HG03354 (cell line): ENCODE measurements at regions not wholly inside any gene's neighbourhood (a gene's known extent, or its start where the extent isn't known, plus 50 kb on each side); places are given as distances from the start of the nearest gene placed in this dataset.
A peak's percentile ranks its signal among the peaks of the same experiment; 100 is the strongest.
"Not testable (repeated sequence)": the region's sequence is repeated elsewhere in the genome, so short reads cannot be mapped to it uniquely, and the experiment has no call there.

Experiments
- ATAC-seq: cut with Tn5 transposase; IDR thresholded peaks from one replicate; pipeline ENCODE4 v1.9.1; 2021; ENCODE audit warnings: mild to moderate bottlenecking; ENCODE audit not compliant: unreplicated experiment, poor library complexity, severe bottlenecking

GRCh38 chr3:34394978-34395748 lies 596.7 kb downstream of the PDCD6IP start:
- peak; percentile 51 for ATAC-seq

DNA sequence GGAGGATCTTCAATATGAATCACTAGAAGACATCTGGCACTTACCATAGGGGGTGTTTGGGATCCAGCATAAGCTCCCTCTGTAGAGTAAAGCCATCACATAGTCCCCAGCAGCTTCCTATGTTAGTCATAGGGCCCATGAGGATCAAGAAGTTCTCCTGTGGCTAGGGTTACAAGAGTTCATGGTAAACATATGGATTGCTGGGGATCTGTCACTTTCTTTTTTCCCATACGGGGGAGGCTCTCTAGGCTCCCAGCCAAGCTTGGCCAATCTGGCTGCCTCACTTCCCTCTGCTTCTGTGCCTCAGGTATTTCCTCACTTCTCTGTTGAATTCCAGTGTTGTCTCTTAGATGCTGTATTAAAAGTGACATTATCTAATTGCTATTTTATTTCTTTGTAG lies 597.9 kb downstream of the PDCD6IP start:
- ATAC-seq: no peak

DNA sequence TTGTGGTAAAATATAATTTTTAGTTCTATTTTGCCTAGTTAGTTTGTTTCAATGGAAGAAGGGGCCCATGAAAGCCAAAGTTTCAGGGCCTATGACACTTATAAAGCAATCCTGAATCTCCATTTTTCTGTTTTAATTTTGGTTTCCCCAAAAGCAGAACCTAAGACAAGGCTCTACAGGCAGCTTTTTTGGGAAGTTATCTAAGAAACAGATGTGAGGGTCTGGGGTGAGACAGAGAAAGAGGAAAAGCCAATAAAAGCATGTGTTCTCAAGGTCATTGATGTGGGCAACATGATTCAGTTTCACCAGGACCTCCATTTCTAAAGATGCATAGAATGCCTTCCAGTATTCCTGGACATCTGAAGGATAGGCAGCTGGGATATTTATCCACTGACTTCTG lies 598.5 kb downstream of the PDCD6IP start:
- no peak for ATAC-seq

DNA sequence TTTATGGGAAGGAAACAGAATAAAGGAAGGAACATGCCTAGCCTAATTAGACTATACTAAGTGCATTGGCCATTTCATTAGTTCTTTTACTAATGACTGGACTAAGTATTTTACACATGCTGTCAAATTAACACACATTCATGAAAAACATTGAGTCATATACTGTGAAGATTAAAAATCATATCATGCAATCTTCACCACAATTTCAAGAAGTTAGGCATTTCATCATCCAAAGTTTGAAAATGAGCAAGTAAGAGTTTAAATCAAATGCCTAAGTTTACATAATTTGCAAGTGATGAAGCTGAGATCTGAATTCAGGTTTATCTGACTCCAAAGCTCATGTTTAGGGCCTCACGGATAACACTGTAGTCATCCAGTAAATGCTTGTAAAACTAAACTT lies 601.0 kb downstream of the PDCD6IP start:
- no peak for ATAC-seq

GRCh38 chr3:34405159-34405558 lies 606.7 kb downstream of the PDCD6IP start:
- ATAC-seq: no peak

- ATAC-seq: no peak
These were observed 608.9 kb downstream of the PDCD6IP start for GRCh38 chr3:34407281-34407680.

DNA sequence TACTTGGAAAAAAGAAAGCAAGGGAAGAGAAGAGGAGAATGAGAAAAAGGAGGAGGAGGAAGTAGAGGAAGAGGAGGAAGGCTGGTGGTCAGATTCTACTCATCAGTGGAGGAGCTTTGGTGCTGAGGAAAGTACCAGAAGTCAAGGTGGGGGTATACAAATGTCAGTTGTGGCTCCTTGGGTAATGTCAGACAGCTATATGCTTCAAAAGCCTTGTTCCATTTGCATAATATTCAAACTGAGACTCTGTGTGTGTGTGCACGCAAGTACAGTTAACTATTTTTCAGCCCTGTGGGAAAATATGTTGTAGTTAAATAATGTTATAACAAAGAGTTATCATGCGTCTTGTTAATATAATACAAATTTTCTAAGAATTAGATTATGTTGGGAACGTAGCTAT lies 609.7 kb downstream of the PDCD6IP start:
- no peak for ATAC-seq

GRCh38 chr3:34411596-34411995 lies 613.2 kb downstream of the PDCD6IP start:
- no peak for ATAC-seq

GRCh38 chr3:34419801-34420200 lies 621.4 kb downstream of the PDCD6IP start:
- ATAC-seq: no peak

- no peak for ATAC-seq
These were observed 623.3 kb downstream of the PDCD6IP start for GRCh38 chr3:34421762-34422161.

GRCh38 chr3:34439796-34440195 lies 641.4 kb downstream of the PDCD6IP start:
- ATAC-seq: no peak

DNA sequence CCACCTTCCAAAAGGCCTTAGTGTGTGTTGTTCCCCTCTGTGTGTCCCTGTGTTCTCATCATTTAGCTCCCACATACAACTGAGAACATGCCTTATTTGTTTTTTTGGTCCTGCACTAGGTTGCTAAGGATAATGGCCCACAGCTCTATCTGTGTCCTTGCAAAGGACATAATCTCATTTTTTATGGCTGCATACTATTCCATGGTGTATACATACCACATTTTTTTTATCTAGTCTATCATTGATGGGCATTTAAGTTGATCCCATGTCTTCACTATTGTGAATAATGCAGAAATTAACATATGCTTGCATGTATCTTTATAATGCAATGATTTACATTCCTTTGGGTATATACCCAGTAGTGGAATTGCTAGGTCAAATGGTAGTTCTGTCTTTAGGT lies 645.7 kb downstream of the PDCD6IP start:
- ATAC-seq: no peak

DNA sequence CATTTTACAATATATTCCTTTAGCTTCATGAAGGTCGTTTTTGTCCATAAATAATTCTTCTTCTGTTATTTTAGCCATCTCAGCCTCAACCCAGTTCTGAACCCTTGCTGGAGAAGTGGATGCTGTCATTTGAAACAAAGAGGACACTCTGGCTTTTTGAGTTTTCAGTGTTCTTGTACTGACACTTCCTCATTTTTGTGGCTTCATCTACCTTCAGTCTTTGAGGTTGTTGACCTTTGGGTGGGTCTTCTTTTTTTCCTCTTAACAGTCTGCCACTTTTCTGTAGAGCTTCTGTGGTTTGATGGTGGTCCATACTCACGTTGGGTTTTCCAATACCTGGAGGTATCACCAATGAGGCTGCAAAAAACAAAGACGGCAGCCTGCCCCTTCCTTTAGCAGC lies 650.9 kb downstream of the PDCD6IP start:
- ATAC-seq: no peak

GRCh38 chr3:34463414-34463813 lies 665.0 kb downstream of the PDCD6IP start:
- ATAC-seq: no peak

GRCh38 chr3:34464646-34465045 lies 666.2 kb downstream of the PDCD6IP start:
- ATAC-seq: no peak

GRCh38 chr3:34475851-34476250 lies 677.4 kb downstream of the PDCD6IP start:
- no peak for ATAC-seq

DNA sequence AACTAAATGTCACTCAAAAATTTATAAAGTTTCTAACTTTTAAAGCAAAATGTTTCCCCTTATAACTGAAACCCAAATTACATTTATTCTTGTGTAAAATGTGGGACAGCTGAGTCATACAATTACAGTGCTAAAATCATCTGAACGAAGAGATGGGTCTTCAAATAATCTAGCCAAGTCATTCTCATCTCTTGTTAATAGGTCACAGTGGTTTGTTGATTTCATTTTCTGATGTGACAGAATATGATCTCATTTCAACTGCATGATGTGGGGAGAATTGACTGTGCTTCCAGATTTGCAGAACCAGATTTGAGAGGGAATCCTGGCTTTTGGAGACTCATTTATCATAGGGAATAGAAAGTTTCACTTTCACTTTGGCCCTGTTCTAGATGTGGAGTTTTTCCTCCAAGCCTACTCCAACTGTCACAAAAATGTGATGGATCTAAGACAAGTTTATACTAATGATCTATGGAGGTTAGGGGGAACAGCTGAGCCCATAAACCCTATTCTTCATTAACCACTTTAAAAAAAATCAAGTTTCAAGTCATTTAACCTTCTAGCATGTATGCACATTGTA lies 685.0 kb downstream of the PDCD6IP start:
- no peak for ATAC-seq

GRCh38 chr3:34504366-34504765 lies 705.9 kb downstream of the PDCD6IP start:
- ATAC-seq: no peak

DNA sequence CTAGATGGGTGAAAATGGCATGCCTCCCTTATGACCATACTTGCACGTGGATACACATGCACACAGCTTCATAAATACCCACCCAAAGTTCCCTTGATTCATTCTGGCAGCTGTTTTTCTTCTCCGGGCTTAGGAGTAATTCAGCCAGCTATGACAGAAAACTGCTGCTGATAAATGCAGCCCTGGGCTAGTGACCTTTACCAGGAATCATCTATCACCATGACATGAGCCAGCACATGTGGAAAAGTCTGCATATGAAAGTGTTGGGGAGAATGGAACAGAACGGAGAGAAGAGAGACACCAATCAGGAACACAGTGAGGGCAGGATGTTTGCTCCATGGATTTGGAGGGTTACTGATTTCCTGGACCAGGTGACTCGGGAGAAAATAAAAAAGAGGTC lies 706.3 kb downstream of the PDCD6IP start:
- no peak for ATAC-seq

GRCh38 chr3:34508732-34509131 lies 710.3 kb downstream of the PDCD6IP start:
- ATAC-seq: no peak

DNA sequence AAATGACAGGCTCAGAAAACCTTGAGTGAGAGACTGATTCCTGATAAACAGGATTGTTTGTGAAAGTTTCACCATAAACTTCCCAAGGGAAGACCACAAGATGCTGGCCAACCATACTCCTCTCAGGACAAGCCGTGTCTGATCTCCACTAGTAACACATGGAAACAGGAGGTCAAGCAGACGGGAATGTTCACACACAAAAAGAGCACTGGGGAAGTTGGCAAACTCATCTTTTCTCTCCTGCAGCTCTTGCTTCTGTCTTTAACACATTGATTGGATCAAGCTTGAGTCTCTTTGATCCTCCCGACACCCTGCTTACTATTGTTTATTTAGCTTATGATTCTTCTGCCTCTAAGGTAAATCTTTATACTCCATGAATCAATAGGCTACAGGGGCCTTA lies 713.5 kb downstream of the PDCD6IP start:
- ATAC-seq: no peak

DNA sequence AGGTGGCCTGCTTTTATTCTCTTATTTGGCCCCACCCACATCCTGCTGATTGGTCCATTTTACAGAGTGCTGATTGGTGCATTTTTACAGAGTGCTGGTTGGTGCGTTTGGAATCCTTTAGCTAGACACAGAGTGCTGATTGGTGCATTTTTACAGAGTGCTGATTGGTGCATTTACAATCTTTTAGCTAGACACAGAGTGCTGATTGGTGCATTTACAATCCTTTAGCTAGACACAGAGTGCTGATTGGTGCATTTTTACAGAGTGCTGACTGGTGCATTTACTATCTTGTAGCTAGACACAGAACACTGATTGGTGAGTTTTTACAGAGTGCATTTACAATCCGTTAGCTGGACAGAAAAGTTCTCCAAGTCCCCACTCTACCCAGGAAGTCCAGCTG lies 720.6 kb downstream of the PDCD6IP start:
- not testable (repeated sequence) for ATAC-seq
